Activated T-cell treated with anti-CD3 and anti-CD28 coated beads for 1 hour (primary cell): ENCODE measurements at regions not wholly inside any gene's neighbourhood (a gene's known extent, or its start where the extent isn't known, plus 50 kb on each side); places are given as distances from the start of the nearest gene placed in this dataset.

Source experiments
- DNase-seq: peaks from one replicate; pipeline ENCODE4 v3.0.0-alpha.2; 2020; ENCODE audit warnings: low read depth

DNA sequence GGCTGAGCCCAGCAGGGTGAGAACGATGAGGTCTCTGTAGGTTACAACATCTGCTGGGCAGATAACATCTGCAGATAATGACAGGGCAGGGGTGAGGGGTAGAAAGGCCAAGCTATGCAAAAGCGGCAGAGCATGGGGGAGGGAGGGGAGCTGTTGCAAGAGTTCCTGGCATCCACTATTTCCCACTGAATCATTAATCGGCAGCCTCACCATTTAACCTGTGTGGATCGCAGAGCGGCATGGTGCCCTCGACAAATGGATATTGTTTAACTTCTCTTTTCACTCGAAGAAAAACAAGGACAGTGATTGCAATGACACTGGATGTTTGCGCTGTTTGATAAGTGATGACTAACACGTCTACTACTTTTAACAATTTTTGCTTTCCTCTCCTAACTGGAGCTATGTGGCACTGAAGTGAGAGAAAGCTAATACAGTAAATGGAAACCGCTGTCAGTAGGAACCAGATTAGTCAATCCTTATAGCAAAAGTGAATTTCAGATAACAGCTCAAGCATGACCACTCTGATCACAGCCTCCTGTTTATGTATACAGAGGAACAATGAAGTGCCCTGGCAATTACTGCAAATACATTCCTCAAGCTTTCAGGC, 381.5 kb downstream of the TFAP2A start:
- DNase-seq = no peak

DNA sequence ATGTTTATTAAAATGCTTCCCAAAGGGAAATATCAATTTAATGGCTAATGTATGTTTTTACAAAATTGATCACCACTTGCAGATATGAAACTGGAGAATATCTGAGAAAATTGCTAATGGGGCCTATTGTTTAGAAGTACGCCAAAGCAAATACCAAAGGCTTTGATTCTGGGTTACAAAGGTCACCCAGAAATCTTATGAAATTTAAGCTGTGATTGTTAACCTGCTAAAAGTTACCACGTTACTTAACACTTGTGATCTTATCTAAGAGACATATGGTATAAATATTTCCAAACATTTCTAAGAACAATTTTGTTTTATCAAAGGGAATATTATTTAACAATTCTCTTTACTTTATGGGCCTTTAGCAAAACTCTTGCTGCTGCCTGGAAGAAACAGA, 383.3 kb downstream of the TFAP2A start:
- DNase-seq = no peak

DNA sequence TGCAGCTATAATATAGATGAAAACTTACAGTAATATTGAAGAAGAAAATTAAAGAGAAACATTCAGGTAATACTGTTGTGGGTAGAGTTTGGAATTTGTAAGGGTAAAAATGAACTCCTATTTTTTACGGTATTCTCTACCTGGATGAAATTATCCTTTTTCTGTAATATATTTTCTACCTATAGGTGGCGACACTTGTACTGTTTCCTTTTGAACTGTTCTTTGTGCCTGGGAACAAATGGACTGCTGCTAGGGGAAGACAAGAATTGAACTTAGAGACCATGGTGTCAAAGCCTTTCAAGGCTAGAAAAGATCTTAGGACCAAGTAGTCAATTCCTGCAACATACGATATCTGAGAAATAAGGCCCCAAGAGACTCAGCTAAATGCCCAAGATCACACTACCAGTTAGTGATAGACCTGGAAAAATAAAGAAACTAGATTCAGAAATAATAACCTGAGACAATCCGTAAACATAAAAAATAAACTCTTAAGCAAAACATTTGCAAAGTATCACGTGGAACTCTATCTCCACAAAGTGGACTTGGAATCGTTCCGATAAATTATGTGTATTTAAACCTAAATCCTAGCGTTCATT, 383.8 kb downstream of the TFAP2A start:
- no peak for DNase-seq

DNA sequence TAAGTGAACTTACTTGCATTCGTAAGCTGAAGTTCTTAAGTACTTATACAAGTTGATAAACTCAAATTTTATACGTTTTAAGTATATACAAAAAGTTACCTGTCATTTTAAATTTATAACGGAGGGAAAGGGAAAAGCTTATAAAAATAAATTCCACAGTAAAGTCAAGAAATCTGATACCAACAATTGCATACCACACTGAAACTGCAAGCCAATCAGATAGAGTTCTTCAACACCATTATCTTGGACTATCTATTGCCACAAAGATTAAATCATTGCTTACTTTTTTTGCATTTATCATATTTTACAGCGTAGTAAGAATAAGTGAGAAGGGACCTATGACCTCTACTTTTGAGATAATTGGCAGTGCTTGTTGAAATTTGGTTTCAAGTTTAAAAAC, 386.7 kb downstream of the TFAP2A start:
- no peak for DNase-seq

DNA sequence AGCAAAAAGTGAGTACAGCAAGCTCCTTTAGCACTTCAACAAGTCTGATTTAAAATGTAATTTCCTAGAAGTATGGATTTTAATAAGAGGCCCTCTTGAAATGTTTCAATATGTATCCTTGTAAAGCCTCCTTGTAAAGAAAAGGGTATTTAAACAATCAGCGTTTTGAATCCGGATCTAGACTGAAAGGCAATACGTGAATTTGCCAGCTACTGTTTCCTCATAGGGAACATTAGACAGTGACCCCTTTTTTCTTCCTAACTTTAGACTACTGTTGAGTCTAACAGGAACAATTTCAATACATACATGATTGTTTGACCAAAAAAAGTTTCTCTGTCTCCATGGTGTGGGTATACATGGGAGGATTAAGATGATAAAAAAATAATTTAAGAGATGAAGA, 395.0 kb downstream of the TFAP2A start:
- DNase-seq = no peak

DNA sequence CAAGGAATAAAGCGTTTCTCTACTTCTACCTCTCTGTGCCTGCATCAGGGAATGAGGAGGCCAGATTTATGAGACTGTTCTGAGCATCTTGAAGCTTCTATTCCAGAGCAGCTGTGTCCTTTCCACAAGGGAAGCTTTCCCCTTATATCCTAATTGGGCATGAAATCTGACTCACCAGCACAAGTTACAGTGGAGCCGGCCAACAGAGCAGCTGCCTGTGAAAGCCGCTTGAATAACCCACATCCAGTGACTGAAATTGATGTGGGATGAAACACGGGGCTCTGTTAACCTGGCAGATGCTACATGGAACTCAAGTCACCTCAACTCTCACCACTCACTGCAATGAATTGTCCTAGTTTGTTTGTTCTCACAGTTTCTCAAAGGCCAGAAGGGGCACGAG, 400.3 kb downstream of the TFAP2A start:
- DNase-seq = no peak

DNA sequence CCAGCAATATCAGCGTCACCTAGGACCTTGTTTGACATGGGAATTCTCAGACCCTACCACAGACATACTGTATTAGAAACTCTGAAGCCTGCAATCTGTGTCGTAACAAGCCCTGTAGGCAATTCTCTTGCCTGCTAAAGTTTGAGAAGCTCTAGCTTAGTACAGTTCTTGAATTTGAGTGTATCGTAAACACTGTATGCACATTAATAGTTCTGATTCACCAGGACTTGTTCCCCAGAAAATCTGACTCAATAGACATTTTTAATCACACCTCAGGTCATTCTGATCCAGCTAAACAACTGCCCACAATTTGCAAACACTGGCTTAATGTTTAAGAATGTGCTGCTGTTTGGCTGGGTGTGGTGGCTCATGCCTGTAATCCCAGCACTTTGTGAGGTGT, 414.3 kb downstream of the TFAP2A start:
- DNase-seq = no peak

DNA sequence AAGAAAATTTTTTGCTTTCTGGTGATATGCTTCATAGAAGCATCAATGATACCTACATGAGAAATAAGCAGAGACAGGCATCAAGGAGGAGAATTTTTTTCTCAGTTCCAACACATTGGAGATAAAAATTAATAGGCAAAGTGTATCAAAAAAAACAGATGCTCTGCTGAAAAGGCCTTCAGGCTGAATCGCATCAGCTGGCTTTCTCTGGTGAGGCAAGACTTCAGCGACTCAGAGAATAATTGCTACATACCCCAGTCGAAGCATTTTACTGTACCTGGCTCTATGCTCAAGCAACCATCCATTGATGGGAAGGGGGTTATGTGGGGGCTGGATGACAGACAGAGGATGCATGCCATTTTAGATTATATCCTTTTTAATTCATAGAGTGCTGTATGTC, 415.1 kb downstream of the TFAP2A start:
- no peak for DNase-seq

DNA sequence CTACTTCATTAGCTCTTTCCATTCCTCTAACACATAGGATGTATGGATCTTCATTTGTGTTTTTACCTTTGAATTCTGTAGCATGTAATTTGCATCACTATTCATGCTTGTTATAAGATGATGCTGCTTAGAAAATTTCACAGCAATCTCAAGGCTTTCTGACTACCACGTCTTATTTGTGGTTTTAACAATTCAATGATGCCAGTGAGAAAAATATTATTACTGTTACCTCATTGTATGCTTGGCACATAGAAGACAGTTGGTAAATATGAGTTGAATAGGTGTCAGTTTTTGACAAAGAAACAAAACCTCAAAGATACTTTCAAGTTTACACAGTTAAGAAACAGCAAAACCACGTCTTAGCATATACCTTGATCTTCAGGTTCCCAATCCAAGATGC, 428.6 kb downstream of the TFAP2A start:
- no peak for DNase-seq

DNA sequence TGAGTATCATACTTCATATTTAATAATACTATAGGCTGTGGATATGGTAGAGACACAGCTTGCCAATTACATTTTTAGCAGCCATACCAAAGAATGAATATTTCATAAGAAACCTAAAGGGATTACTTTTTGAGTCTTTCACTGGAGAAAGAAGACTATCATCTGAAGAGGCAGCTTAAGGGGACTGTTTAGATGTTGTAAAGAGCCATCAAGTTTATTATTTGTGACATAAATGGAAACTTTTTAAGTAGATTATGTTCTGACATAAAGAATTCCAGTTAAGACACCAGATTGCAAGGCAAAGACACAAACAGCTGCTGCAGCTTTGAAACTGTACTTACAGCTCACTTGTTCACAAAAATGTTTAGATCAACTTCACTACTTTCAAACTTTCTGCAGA, 429.4 kb downstream of the TFAP2A start:
- no peak for DNase-seq

DNA sequence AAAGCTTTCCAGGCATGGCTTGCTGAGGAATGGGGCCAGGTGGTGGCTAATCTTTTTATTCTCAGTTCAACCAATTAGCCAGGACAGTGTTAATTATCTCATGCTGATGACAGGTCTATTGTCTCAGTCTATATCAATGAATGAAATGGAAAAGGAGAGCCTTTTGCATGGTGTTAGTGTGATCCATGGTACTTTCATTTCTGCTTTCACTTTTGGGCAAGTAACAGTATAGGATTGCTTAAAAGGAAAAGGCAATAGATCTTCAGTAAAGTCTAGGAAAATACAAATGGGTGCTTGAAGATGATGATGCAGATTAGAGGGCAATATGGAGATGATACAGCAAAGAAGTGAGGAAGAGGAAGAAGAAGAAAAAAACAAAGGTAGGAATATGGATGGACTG, 430.3 kb downstream of the TFAP2A start:
- no peak for DNase-seq

DNA sequence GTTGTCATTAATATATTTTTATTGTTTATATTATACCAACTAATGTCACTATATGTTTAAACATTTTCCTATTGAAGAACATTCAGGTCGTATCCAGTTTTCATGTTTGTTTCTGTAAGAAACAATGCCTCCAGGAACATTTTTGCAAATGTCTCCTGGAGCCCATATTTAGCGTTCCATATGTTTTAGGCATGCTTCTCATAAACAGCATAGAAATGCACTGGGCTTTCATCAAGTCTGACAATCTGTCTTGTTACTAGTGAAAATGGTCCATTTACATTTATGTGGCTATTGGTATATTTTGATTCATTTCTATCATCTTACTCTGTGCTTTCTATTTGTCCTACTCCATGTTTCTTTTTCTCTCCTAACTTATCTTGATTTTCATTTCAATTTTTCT, 431.7 kb downstream of the TFAP2A start:
- no peak for DNase-seq

DNA sequence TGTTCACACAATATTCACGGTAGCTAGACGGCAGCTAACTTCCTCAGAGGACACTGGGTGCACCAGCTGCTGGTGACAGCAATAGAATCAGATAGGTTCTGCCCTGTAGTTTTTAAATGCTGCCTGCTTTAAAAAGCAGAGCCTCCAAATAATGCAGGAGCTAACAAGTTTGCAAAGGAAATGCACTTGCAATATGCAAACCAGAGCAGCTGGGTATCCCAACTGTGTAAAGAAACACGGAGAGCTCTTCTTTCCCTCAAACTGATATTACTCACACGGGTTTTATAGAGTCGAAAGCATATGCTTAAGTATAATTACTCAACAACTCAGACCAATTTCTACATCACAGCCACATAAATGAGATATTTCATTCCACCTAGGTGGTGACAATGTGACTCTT, 432.7 kb downstream of the TFAP2A start:
- no peak for DNase-seq

DNA sequence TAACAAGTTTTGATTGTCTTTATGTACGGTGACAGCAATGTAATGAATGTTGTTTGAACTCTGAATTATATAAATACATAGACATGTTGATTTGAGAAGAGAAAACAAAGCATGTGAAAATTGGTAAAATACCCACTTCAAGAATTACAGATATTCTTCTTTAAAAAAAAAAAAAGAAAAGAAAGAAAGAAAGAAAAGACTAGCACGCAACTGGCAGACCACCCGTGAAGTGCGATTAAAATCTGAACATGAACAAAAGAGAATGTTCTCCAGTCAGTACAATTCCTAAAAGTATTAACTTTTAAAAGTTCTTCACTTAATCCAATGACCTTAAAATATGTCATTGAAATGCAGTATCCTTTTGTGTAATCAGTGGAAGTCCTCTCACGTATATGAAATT, 434.9 kb downstream of the TFAP2A start:
- DNase-seq = no peak

DNA sequence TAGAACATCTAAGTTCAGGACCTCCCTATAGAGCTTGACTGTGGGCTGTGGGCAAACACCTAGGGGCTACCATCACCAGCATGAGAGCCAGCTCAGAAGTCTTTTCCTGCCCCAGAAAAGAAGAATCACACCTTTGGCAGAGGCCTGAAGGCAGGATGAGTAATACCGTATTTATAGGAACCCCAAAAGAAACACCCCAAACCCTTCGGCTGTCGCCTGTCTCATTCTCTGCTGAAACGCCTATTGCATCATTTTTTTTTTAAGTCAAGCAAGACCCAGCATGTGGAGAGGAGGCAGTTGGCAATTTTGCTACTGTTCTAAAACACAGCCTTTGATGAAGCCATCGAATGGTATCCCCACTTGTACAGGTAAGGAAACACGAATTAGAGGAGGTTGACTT, 436.4 kb downstream of the TFAP2A start:
- DNase-seq = no peak

DNA sequence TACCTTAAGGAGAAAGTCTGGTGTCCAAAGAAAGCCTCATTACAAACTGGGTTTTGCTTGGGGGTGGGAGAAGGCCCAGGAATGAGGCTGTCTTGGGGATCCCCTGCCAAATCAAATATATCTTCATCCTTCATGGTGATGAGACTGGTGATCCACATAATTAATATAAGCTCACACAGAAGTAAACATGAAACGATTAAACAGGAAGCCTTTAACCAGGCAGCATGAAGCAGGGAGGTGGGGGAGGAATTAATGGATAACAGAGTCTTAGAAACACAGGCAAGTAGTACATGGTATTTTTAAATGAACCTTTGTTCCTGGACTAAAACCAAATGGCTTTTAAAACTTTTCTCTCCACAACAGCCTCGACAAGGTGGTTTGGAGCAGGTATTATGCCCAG, 437.5 kb downstream of the TFAP2A start:
- no peak for DNase-seq

DNA sequence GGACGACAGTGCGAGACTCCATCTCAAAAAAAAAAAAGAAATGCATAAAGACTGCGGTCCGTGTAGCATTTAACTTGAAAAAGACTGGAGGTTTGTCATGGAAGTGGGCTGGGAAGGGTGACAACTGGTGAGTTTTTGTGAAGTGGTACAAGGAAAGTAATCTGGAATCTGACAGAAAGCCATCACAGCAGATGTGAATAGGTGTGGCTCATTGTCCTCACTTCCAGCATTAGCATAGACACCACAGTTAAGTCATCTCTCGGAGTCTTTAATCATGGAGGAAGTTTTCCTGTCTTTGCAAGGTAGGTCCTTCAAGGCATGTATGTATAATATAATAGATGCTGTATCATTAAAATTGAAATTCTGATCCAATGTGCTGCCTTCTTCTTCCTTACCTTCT, 453.2 kb downstream of the TFAP2A start:
- no peak for DNase-seq

DNA sequence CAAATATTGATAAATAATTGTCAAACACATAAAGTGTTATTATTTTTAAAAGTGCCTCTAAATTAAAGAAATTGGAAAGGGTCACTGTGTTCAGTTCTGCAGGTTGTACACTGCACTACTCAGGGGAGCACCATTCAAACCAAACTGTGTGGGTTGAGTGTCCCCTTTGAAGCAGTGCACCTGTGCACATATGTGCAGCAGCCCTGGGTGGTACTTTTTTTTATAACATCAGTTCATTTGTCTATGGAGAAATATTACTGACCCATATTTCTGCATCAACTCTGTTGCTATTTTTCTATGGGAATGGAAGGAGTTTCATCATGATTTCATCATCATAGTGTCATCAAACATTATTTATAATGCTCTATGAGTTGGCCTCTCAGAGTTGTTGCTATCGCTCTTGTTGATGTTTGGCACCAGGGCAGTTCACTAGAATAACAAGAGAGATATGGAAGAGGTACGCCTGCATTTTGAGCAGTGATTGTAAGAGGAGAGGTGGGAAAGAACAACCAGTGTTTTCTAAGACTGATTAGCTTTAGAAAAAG, 457.6 kb downstream of the TFAP2A start:
- no peak for DNase-seq

DNA sequence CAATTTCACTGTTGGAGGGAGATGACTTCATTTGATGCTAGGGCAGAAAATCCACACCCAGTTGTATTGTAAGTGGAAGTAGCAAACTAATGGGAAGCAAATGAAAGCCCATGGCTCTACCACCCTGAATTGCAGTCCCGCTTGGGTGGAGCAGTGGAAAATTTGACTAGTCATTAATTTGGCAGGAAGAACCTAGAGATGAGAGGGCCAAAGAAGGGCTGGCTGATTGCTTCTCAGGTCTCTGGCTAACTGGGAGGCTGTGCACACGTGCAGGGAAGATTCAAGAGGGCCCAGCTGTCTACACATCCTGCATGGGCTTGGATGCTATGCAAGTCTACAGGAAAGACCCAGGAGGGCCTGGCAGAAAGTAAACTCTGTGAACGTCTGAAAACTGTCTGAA, 466.2 kb downstream of the TFAP2A start:
- no peak for DNase-seq

DNA sequence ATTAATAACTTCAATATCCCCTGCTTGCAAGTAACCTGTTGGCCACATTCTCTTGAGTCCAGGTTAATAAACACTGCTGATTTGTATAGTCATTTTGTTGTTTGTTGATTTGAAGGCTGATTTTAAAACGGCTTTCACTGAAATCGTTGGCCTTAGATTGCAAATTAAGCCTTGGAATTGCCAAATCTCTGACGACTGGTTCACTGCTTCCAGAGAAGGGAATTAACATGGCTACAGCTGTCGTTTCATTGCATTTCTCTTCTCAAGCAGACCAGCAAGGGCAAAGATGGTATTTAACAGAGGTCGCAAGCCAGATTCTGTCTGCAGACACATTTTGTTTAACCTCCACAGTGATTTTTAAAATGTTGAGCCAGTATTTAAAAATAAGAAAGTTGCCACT, 470.9 kb downstream of the TFAP2A start:
- no peak for DNase-seq

DNA sequence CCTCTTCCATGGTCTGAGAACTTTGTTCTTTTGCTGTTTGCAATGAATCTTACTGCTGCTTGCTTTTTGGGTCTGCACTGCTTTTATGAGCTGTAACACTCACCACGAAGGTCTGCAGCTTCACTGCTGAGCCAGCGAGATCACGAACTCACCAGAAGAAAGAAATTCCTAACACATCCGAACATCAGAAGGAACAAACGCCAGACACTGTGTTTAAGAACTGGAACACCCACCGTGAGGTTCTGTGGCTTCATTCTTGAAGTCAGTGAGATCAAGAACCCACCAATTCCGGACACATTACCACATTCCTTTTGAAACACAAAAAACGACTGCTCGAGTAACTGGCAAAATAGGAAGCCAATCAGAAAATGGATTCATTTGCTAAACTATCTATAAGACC, 471.8 kb downstream of the TFAP2A start:
- no peak for DNase-seq

DNA sequence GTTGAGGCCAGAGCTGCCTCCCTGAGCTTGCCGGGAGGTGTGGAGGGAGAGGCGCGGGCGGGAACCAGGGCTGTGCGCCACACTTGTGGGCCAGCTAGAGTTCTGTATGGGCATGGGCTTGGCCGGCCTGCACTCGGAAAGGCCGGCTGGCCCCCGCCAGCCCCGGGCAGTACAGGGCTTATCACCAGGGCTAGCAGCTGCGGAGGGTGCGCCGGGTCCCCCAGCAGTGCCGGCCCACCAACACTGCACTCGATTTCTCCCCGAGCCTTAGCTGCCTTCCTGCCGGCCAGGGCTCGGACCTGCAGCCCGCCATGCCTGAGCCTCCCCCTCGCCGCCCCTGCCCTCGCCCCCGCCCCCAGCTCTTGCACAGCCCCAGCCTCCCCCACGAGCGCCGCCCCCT, 472.7 kb downstream of the TFAP2A start:
- DNase-seq = no peak

DNA sequence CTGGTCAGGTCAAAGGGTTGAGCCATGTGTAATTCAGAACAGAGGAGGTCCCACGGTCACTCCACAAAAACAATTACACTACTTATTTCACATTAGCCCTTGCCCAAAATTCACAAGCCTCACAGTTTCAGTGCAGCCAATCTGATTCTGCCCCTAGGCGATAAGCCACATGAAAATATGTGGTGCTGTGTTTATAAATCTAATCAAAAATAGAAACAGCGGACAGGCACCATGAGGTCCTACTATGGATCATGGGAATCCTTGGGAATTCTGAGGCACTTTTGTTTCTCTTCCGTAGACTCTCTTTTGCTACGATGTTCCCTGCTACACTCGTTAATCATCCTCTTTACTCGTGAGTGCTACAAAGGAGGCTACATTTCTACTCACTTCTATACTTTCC, 476.1 kb downstream of the TFAP2A start:
- DNase-seq = no peak

DNA sequence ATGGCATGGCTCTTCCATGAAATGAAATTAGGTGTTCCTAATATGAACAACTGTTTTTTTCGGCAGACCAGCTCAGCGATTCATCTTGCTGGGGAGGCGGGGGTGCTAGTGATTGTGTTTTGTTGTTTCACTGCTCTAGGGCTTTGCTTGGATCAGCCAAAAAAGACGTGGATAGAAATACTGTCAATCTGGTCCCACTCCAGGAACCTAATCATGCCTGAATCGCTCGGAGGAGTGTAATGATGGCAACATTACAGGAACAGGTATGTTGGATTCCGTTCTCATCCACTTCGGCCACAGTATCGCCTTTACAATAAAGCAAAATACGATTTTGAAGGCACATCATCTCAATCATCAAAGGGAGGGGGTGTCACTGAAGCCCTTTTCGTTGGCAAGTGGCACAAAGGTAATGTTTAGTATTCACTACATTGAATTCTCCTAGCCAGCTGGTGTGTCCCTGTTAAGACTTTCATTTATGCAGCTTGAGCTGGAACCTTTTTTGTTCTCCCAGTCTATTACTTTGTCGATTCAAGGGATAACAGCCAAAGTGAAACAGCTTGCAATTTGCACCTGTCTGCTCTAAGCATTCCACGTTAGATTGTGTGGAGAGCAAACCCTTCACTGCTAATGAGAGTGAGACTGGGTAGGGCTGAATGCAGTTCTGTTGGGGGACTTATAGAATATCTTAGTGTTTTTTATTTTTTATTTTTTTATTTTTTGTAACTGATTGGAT, 477.7 kb downstream of the TFAP2A start:
- DNase-seq = no peak
